OCI-LY3 (cell line): ENCODE measurements at regions not wholly inside any gene's neighbourhood (a gene's known extent, or its start where the extent isn't known, plus 50 kb on each side); places are given as distances from the start of the nearest gene placed in this dataset.

Experiments used
- EZH2phosphoT487 ChIP-seq: fragments of 200-600 bp; shearing (Covaris generic); IDR thresholded peaks from 2 replicates; pipeline ENCODE4 v1.6.1; 2018; ENCODE audit warnings: antibody characterized with exemption, mixed run types, low read depth
- TF ChIP-seq, protein P1 (sequence below): fragments of 200-600, 300-600 bp; sonication (generic); IDR thresholded peaks from 2 replicates; pipeline ENCODE4 v1.5.1; 2014; ENCODE audit warnings: antibody characterized with exemption, low read length, low read depth

DNA sequence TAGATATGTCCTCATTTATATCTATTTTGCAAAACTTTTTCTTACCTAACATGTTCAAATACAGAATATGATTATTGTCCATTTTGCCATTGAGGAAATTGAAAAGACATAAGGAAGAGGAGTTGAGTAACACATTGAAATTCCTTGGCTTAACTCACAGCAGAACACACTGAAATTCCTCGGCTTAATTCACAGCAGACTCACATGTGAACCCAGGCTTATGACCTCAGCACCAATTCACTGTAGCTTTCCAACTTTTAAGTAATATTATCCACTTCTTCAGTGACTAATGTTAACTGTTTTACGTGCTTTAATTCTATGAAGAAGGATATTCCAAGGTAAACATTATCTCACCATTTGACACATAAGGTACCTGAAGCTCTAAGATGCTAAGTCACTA lies 597.5 kb upstream of the PFKP start:
- TF ChIP-seq, protein P1, sequence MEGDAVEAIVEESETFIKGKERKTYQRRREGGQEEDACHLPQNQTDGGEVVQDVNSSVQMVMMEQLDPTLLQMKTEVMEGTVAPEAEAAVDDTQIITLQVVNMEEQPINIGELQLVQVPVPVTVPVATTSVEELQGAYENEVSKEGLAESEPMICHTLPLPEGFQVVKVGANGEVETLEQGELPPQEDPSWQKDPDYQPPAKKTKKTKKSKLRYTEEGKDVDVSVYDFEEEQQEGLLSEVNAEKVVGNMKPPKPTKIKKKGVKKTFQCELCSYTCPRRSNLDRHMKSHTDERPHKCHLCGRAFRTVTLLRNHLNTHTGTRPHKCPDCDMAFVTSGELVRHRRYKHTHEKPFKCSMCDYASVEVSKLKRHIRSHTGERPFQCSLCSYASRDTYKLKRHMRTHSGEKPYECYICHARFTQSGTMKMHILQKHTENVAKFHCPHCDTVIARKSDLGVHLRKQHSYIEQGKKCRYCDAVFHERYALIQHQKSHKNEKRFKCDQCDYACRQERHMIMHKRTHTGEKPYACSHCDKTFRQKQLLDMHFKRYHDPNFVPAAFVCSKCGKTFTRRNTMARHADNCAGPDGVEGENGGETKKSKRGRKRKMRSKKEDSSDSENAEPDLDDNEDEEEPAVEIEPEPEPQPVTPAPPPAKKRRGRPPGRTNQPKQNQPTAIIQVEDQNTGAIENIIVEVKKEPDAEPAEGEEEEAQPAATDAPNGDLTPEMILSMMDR, result no peak
- TF ChIP-seq EZH2phosphoT487, result no peak
